Caco-2 (cell line): ENCODE measurements at regions not wholly inside any gene's neighbourhood (a gene's known extent, or its start where the extent isn't known, plus 50 kb on each side); places are given as distances from the start of the nearest gene placed in this dataset.

Experiments
- BruUV-seq: library from RNA; stranded (reverse); fragments of 400-500 nt; replicated peaks from 2 replicates; lab custom pipeline; 2021; lab: Mats Ljungman, UMichigan
- CTCF ChIA-PET: fragments of 300-600 bp; sonication (Branson Sonifier 250); formaldehyde crosslinking; loops from one replicate; lab custom pipeline; 2022; ENCODE audit warnings: antibody characterized with exemption; lab: Charles Lee
- POLR2A ChIA-PET: fragments of 300-600 bp; sonication (Branson Sonifier 250); formaldehyde crosslinking; loops from one replicate; lab custom pipeline; 2022; ENCODE audit warnings: antibody characterized with exemption; lab: Charles Lee
- DNase-seq, 2 experiments: peaks; one replicate each; pipeline versions ENCODE4 v3.0.0 to v3.0.0-alpha.2; 2020 to 2022
- H3K27me3 ChIP-seq: replicated peaks from 2 replicates; pipeline ENCODE4 v1.6.0; 2011; ENCODE audit warnings: low read length; ENCODE audit not compliant: control insufficient read depth, insufficient read depth
- H3K36me3 ChIP-seq: 2 replicates; pipeline ENCODE4 v1.5.1; 2011; ENCODE audit warnings: low read length; ENCODE audit not compliant: control insufficient read depth, insufficient read depth
- H3K4me1 ChIP-seq: fragments of 250-450 bp; sonication (Bioruptor Pico); 2 replicates; pipeline ENCODE4 v1.5.1; 2020; ENCODE audit warnings: mild to moderate bottlenecking
- H3K4me3 ChIP-seq: 2 replicates; pipeline ENCODE4 v1.5.1; 2011; ENCODE audit warnings: low read depth, mild to moderate bottlenecking, control low read depth, low read length
- H3K9me3 ChIP-seq: fragments of 250-450 bp; sonication (Bioruptor Pico); 2 replicates; pipeline ENCODE4 v1.5.1; 2020; ENCODE audit warnings: mild to moderate bottlenecking, moderate library complexity
- H3K27ac Mint-ChIP-seq: one replicate; pipeline ENCODE4 v1.8.0; 2022; ENCODE audit warnings: mixed read lengths; ENCODE audit not compliant: unreplicated experiment
- H3K27me3 Mint-ChIP-seq: one replicate; pipeline ENCODE4 v1.8.0; 2022; ENCODE audit warnings: mixed read lengths; ENCODE audit not compliant: insufficient read depth, unreplicated experiment
- H3K36me3 Mint-ChIP-seq: one replicate; pipeline ENCODE4 v1.8.0; 2022; ENCODE audit warnings: mild to moderate bottlenecking, mixed read lengths; ENCODE audit not compliant: insufficient read depth, unreplicated experiment
- H3K4me1 Mint-ChIP-seq: one replicate; pipeline ENCODE4 v1.8.0; 2022; ENCODE audit warnings: low read depth, mixed read lengths; ENCODE audit not compliant: unreplicated experiment
- H3K4me3 Mint-ChIP-seq: one replicate; pipeline ENCODE4 v1.8.0; 2022; ENCODE audit warnings: mild to moderate bottlenecking, moderate library complexity, mixed read lengths; ENCODE audit not compliant: unreplicated experiment
- H3K9me3 Mint-ChIP-seq: one replicate; pipeline ENCODE4 v1.8.0; 2022; ENCODE audit warnings: mixed read lengths; ENCODE audit not compliant: unreplicated experiment
- CTCF ChIP-seq, 2 experiments: fragments of 200-600 bp in 1 of 2; IDR thresholded peaks; 1 replicate in 1 of 2; 2 replicates in 1 of 2; pipeline versions ENCODE4 v1.5.1 to v1.8.0; 2011 to 2022; ENCODE audit warnings: antibody characterized with exemption in 1 of 2, control low read depth in 1 of 2, inconsistent platforms in 1 of 2, low read depth in 1 of 2, low read length in 1 of 2, mild to moderate bottlenecking in 1 of 2, moderate library complexity in 1 of 2; ENCODE audit not compliant: insufficient read depth in 1 of 2, severe bottlenecking in 1 of 2, unreplicated experiment in 1 of 2
- intact Hi-C: fragments of 100-400 bp; cut with micrococcal nuclease; formaldehyde crosslinking; loops from one replicate; pipeline ENCODE4 v1.10.0; 2022; ENCODE audit not compliant: unreplicated experiment

DNA sequence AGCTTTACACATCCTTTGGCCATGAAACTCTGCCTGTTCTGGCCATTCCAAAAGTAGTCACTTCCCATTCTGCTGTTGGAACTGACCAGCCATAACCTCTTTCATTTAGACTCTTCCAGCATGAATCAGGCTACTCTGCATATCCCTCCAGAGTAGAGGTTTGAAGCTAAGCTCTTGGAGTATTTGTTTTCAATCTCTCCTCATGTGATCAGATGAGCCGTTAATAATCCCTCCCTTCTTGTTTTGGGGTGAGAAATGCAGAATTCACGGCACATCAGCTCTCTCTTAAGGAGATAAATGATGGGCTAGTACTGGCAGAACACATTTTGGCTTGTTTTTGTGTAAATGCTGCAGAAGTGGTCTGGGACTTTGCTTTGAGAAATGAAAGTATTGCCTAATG lies 519.9 kb downstream of the PCDH17 start:
- Mint-ChIP-seq H3K36me3 (no peaks in the 10 kb centered on the region), H3K4me1 (no peaks in the 10 kb centered on the region), H3K9me3 (no peaks in the 10 kb centered on the region), H3K4me3 (no peak overlapping the region), H3K27ac (no peak overlapping the region), H3K27me3 (no peaks in the 10 kb centered on the region)
- Histone ChIP-seq H3K9me3 (no peaks in the 10 kb centered on the region), H3K36me3 (no peaks in the 10 kb centered on the region), H3K4me3 (no peak overlapping the region), H3K27me3 (no peaks in the 10 kb centered on the region), H3K4me1 (no peaks in the 10 kb centered on the region)
- TF ChIP-seq CTCF (IDR thresholded peaks at IDR 0.05; ENCODE audit: insufficient read depth in 1 of 2, low read depth in 1 of 2, low read length in 1 of 2, severe bottlenecking in 1 of 2, unreplicated experiment in 1 of 2), result no peak
- no TSS peak for BruUV-seq
- CTCF ChIA-PET, result no interaction called here
- POLR2A ChIA-PET, result no interaction called here
- intact Hi-C loops, result no loop called here
- DNase-seq, result no peak

DNA sequence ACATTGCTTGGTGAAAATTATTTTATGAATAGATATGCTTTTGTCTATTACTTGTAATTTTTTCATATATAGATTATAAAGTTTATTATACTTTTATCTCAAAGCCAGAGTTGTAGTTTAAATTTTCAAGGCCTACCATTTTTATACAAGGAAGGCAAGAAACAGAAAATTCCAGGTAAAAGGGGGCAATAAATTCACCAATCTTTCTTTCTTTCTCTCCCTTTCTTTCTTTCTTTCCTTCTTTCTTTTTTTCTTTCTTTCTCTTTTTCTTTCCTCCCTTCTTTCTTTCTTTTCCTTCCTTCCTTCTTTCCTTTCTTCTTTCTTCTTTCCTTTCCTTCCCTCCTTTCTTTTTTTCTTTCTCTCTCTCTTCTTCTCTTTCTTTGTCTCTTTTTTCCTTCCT lies 529.4 kb downstream of the PCDH17 start:
- H3K4me1 ChIP-seq, result no peaks in the 10 kb centered on the region
- H3K9me3 ChIP-seq, result no peaks in the 10 kb centered on the region
- H3K36me3 Mint-ChIP-seq, result no peaks in the 10 kb centered on the region
- POLR2A ChIA-PET, result no interaction called here
- H3K4me3 Mint-ChIP-seq, result no peak overlapping the region
- H3K9me3 Mint-ChIP-seq, result no peaks in the 10 kb centered on the region
- H3K4me1 Mint-ChIP-seq, result no peaks in the 10 kb centered on the region
- no peak overlapping the region for H3K27ac Mint-ChIP-seq
- intact Hi-C loops, result no loop called here
- TF ChIP-seq CTCF (IDR thresholded peaks at IDR 0.05; ENCODE audit: insufficient read depth in 1 of 2, low read depth in 1 of 2, low read length in 1 of 2, severe bottlenecking in 1 of 2, unreplicated experiment in 1 of 2), result no peak
- BruUV-seq, result no TSS peak
- H3K27me3 Mint-ChIP-seq, result peaks cover 9% of the 10 kb centered on the region
- H3K36me3 ChIP-seq, result no peaks in the 10 kb centered on the region
- no peak for DNase-seq
- no peak overlapping the region for H3K4me3 ChIP-seq
- CTCF ChIA-PET, result no interaction called here
- no peaks in the 10 kb centered on the region for H3K27me3 ChIP-seq

DNA sequence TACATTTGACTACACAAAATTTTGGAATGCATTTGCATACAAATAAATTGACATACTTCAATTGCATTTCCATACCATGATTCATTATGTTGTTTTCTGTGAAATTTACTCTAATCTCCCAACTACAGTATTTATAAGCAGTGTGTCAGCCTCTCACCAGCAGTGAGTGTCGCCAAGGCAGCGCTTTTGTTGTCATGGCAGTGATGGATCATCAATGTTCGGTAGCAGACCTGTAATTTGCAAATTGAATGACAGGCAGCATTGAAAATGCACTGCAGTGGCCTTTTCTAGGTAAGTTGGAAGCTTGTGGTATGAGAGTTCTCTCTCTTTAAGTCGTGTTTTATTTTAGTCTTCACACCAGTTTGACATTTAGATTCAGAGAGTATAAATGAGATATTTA lies 534.1 kb downstream of the PCDH17 start:
- no peak overlapping the region for H3K4me3 ChIP-seq
- Mint-ChIP-seq H3K27me3 (peaks cover 5% of the 10 kb centered on the region), H3K4me1 (no peaks in the 10 kb centered on the region), H3K36me3 (no peaks in the 10 kb centered on the region), H3K27ac (no peak overlapping the region), H3K9me3 (no peaks in the 10 kb centered on the region), H3K4me3 (no peak overlapping the region)
- H3K4me1 ChIP-seq, result no peaks in the 10 kb centered on the region
- no peak for TF ChIP-seq CTCF (IDR thresholded peaks at IDR 0.05; ENCODE audit: insufficient read depth in 1 of 2, low read depth in 1 of 2, low read length in 1 of 2, severe bottlenecking in 1 of 2, unreplicated experiment in 1 of 2)
- no peaks in the 10 kb centered on the region for H3K27me3 ChIP-seq
- H3K36me3 ChIP-seq, result no peaks in the 10 kb centered on the region
- DNase-seq, result no peak
- intact Hi-C loops, result no loop called here
- ChIA-PET POLR2A (no interaction called here), CTCF (no interaction called here)
- no peaks in the 10 kb centered on the region for H3K9me3 ChIP-seq
- no TSS peak for BruUV-seq
